GM23338 (cell line): ENCODE measurements at regions not wholly inside any gene's neighbourhood (a gene's known extent, or its start where the extent isn't known, plus 50 kb on each side); places are given as distances from the start of the nearest gene placed in this dataset.

ENCODE experiments used
- ATAC-seq: fragments of 200-7000 bp; cut with Tn5 transposase; 3 replicates; pipeline ENCODE4 v1.9.1; 2020
- DNase-seq: peaks from one replicate; pipeline ENCODE4 v3.0.0-alpha.2; 2015; ENCODE audit warnings: low spot score
- H2AFZ ChIP-seq: fragments of 200-600 bp; sonication (generic); 2 replicates; pipeline ENCODE4 v1.8.0; 2016; ENCODE audit warnings: antibody characterized with exemption, mild to moderate bottlenecking, moderate library complexity
- H3F3A ChIP-seq: fragments of 200-600 bp; sonication (generic); replicated peaks from 2 replicates; pipeline ENCODE4 v1.8.0; 2017; ENCODE audit warnings: antibody characterized with exemption, mixed run types, low read depth
- H3K27ac ChIP-seq: fragments of 200-600 bp; sonication (generic); 2 replicates; pipeline ENCODE4 v1.6.1; 2016; ENCODE audit warnings: low read depth
- H3K27me3 ChIP-seq: fragments of 200-600 bp; sonication (generic); 2 replicates; pipeline ENCODE4 v1.8.0; 2016; ENCODE audit warnings: mild to moderate bottlenecking, mixed run types, moderate library complexity; ENCODE audit not compliant: insufficient read depth
- H3K36me3 ChIP-seq: fragments of 200-600 bp; sonication (generic); 2 replicates; pipeline ENCODE4 v1.8.0; 2016; ENCODE audit warnings: mild to moderate bottlenecking; ENCODE audit not compliant: insufficient read depth
- H3K4me1 ChIP-seq: fragments of 200-600 bp; sonication (generic); 2 replicates; pipeline ENCODE4 v1.8.0; 2016; ENCODE audit warnings: mild to moderate bottlenecking, moderate library complexity; ENCODE audit not compliant: insufficient read depth
- H3K4me2 ChIP-seq: fragments of 200-600 bp; sonication (generic); 2 replicates; pipeline ENCODE4 v1.7.1; 2017; ENCODE audit warnings: mixed run types
- H3K4me3 ChIP-seq: fragments of 200-600 bp; sonication (generic); 2 replicates; pipeline ENCODE4 v1.6.1; 2016; ENCODE audit warnings: mixed run types
- H3K79me2 ChIP-seq: fragments of 200-600 bp; sonication (generic); replicated peaks from 2 replicates; pipeline ENCODE4 v1.8.0; 2017; ENCODE audit warnings: mild to moderate bottlenecking; ENCODE audit not compliant: insufficient read depth
- H3K9me2 ChIP-seq: fragments of 200-600 bp; sonication (generic); 2 replicates; pipeline ENCODE4 v1.8.0; 2017; ENCODE audit not compliant: insufficient read depth
- H4K20me1 ChIP-seq: fragments of 200-600 bp; sonication (generic); replicated peaks from 2 replicates; pipeline ENCODE4 v1.8.0; 2017; ENCODE audit warnings: mild to moderate bottlenecking; ENCODE audit not compliant: insufficient read depth
- H3K27ac Mint-ChIP-seq: 2 replicates; pipeline ENCODE4 v1.8.0; 2020; ENCODE audit warnings: inconsistent platforms, mild to moderate bottlenecking, moderate library complexity, mixed read lengths
- H3K27me3 Mint-ChIP-seq: 3 replicates; pipeline ENCODE4 v1.8.0; 2022; ENCODE audit warnings: low read depth, mild to moderate bottlenecking, moderate library complexity, mixed read lengths, inconsistent platforms; ENCODE audit not compliant: insufficient read depth, poor library complexity
- H3K36me3 Mint-ChIP-seq: 3 replicates; pipeline ENCODE4 v1.8.0; 2021; ENCODE audit warnings: low read depth, mild to moderate bottlenecking, inconsistent platforms, moderate library complexity, mixed read lengths
- H3K4me1 Mint-ChIP-seq: 3 replicates; pipeline ENCODE4 v1.8.0; 2020; ENCODE audit warnings: mild to moderate bottlenecking, inconsistent platforms, mixed read lengths
- H3K4me3 Mint-ChIP-seq: 3 replicates; pipeline ENCODE4 v1.8.0; 2021; ENCODE audit warnings: moderate library complexity, mild to moderate bottlenecking, inconsistent platforms, mixed read lengths
- H3K9me3 Mint-ChIP-seq: 3 replicates; pipeline ENCODE4 v1.8.0; 2020; ENCODE audit warnings: moderate library complexity, mild to moderate bottlenecking, inconsistent platforms, mixed read lengths
- CREB1 ChIP-seq: fragments of 250-450 bp; sonication (Bioruptor Pico); IDR thresholded peaks from 2 replicates; pipeline ENCODE4 v1.5.0; 2020; ENCODE audit warnings: low read depth, mild to moderate bottlenecking, moderate library complexity
- CTCF ChIP-seq, 2 experiments: fragments of 200-600 bp in 1 of 2; sonication (generic) in 1 of 2; conservative IDR thresholded peaks; 2 replicates each; pipeline versions ENCODE4 v1.5.1 to v1.6.1; 2016 to 2017; ENCODE audit warnings: antibody characterized with exemption in 2 of 2, low read depth in 2 of 2, mild to moderate bottlenecking in 2 of 2, moderate library complexity in 1 of 2
- ETS1 ChIP-seq: IDR thresholded peaks from 2 replicates; pipeline ENCODE4 v1.6.1; 2016; ENCODE audit warnings: antibody characterized with exemption
- EZH2 ChIP-seq: fragments of 200-600 bp; sonication (generic); IDR thresholded peaks from one replicate; pipeline ENCODE4 v1.8.0; 2017; ENCODE audit warnings: antibody characterized with exemption, mild to moderate bottlenecking, low read depth; ENCODE audit not compliant: unreplicated experiment
- EZH2phosphoT487 ChIP-seq: fragments of 200-600 bp; sonication (generic); IDR thresholded peaks from one replicate; pipeline ENCODE4 v1.8.1; 2018; ENCODE audit warnings: antibody characterized with exemption; ENCODE audit not compliant: unreplicated experiment
- JUNB ChIP-seq: IDR thresholded peaks from one replicate; pipeline ENCODE4 v1.6.1; 2016; ENCODE audit warnings: antibody characterized with exemption; ENCODE audit not compliant: unreplicated experiment
- NANOG ChIP-seq: IDR thresholded peaks from 2 replicates; pipeline ENCODE4 v1.6.1; 2016; ENCODE audit warnings: antibody characterized with exemption, borderline replicate concordance
- POLR2AphosphoS5 ChIP-seq: IDR thresholded peaks from 2 replicates; pipeline ENCODE4 v1.6.1; 2016; ENCODE audit warnings: antibody characterized with exemption, low read depth
- REST ChIP-seq: IDR thresholded peaks from one replicate; pipeline ENCODE4 v1.6.1; 2018; ENCODE audit warnings: antibody characterized with exemption; ENCODE audit not compliant: unreplicated experiment
- STAT1 ChIP-seq: IDR thresholded peaks from one replicate; pipeline ENCODE4 v1.6.1; 2016; ENCODE audit warnings: antibody characterized with exemption; ENCODE audit not compliant: unreplicated experiment
- ZNF114 ChIP-seq: fragments of 250-450 bp; sonication (Bioruptor Pico); IDR thresholded peaks from 2 replicates; pipeline ENCODE4 v1.5.0; 2020; ENCODE audit warnings: mild to moderate bottlenecking, moderate library complexity
- ZNF331 ChIP-seq: fragments of 250-450 bp; sonication (Bioruptor Pico); IDR thresholded peaks from 2 replicates; pipeline ENCODE4 v1.5.0; 2020; ENCODE audit warnings: low read depth, mild to moderate bottlenecking, moderate library complexity
- ZNF462 ChIP-seq: fragments of 250-450 bp; sonication (Bioruptor Pico); IDR thresholded peaks from 2 replicates; pipeline ENCODE4 v1.5.0; 2020; ENCODE audit warnings: mild to moderate bottlenecking, moderate library complexity

- Histone ChIP-seq H2AFZ (0 out of 2 replicates have a peak overlapping the region, but pooled peaks have one; percentile 83), H3K4me1 (no peaks in the 10 kb centered on the region), H3K4me3 (no peak overlapping the region), H3K79me2 (no peaks in the 10 kb centered on the region), H3K27ac (no peak overlapping the region), H3K4me2 (no peak overlapping the region), H3K9me2 (no peaks in the 10 kb centered on the region), H4K20me1 (no peaks in the 10 kb centered on the region), H3K36me3 (no peaks in the 10 kb centered on the region), H3F3A (no peaks in the 10 kb centered on the region), H3K27me3 (no peaks in the 10 kb centered on the region)
- Mint-ChIP-seq H3K36me3 (no peaks in the 10 kb centered on the region), H3K27ac (no peak overlapping the region), H3K27me3 (peaks cover 2% of the 10 kb centered on the region), H3K9me3 (no peaks in the 10 kb centered on the region), H3K4me1 (no peaks in the 10 kb centered on the region), H3K4me3 (no peak overlapping the region)
- TF ChIP-seq ZNF462 (CRISPR knock-in tag) (no peak), ETS1 (no peak), REST (no peak), JUNB (no peak), CTCF (conservative IDR thresholded peaks at IDR 0.05; ENCODE audit: low read depth in 2 of 2) (no peak), POLR2AphosphoS5 (no peak), EZH2 (no peak), EZH2phosphoT487 (no peak), CREB1 (CRISPR knock-in tag) (no peak), NANOG (no peak), ZNF114 (CRISPR knock-in tag) (no peak), STAT1 (no peak), ZNF331 (no peak)
- ATAC-seq = no peak
- no peak for DNase-seq
These were observed 70.1 kb downstream of the FAM181B start for GRCh38 chr11:82663535-82663934.
